ENCODE measurements at regions not wholly inside any gene's neighbourhood (a gene's known extent, or its start where the extent isn't known, plus 50 kb on each side); places are given as distances from the start of the nearest gene placed in this dataset.

DNA sequence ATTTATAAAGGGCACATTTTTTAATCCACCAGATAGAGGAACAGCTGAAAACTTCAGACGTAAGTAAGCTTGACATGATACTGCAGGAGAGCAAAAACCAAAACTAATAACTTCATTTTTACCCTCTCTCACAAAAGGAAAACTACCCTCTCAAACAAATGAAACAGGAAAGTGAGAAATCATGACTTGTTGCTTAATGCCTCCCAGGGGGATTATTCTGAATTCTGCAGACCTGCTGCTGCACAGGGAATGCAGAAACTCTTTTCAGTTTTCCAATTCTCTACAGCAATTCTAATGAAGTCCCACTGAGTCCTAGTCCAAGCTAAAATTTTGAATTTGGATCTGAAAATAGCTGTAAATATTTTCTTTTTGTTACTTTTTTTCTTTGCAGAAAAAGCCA lies 637.1 kb upstream of the CCDC54 start:
- H3K36me3 ChIP-seq (ENCODE audit: control insufficient read depth, insufficient read depth, low read length) = no peaks in the 10 kb centered on the region
- H3K4me1 ChIP-seq = no peaks in the 10 kb centered on the region
- no peak overlapping the region for H3K4me2 ChIP-seq (ENCODE audit: low read length)
- no peak overlapping the region for H3K27ac ChIP-seq
- no peak overlapping the region for H2AFZ ChIP-seq
- H3K27me3 ChIP-seq (ENCODE audit: control insufficient read depth, insufficient read depth, low read length) = no peaks in the 10 kb centered on the region
- H3K4me3 ChIP-seq (ENCODE audit: low read depth, low read length) = no peak overlapping the region
- H3K9me3 ChIP-seq (ENCODE audit: control insufficient read depth, low read length) = no peaks in the 10 kb centered on the region
- H3K9ac ChIP-seq = no peak overlapping the region
- H3K79me2 ChIP-seq = no peaks in the 10 kb centered on the region
- TF ChIP-seq, protein P1, sequence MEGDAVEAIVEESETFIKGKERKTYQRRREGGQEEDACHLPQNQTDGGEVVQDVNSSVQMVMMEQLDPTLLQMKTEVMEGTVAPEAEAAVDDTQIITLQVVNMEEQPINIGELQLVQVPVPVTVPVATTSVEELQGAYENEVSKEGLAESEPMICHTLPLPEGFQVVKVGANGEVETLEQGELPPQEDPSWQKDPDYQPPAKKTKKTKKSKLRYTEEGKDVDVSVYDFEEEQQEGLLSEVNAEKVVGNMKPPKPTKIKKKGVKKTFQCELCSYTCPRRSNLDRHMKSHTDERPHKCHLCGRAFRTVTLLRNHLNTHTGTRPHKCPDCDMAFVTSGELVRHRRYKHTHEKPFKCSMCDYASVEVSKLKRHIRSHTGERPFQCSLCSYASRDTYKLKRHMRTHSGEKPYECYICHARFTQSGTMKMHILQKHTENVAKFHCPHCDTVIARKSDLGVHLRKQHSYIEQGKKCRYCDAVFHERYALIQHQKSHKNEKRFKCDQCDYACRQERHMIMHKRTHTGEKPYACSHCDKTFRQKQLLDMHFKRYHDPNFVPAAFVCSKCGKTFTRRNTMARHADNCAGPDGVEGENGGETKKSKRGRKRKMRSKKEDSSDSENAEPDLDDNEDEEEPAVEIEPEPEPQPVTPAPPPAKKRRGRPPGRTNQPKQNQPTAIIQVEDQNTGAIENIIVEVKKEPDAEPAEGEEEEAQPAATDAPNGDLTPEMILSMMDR (IDR thresholded peaks at IDR 0.05) = no peak

DNA sequence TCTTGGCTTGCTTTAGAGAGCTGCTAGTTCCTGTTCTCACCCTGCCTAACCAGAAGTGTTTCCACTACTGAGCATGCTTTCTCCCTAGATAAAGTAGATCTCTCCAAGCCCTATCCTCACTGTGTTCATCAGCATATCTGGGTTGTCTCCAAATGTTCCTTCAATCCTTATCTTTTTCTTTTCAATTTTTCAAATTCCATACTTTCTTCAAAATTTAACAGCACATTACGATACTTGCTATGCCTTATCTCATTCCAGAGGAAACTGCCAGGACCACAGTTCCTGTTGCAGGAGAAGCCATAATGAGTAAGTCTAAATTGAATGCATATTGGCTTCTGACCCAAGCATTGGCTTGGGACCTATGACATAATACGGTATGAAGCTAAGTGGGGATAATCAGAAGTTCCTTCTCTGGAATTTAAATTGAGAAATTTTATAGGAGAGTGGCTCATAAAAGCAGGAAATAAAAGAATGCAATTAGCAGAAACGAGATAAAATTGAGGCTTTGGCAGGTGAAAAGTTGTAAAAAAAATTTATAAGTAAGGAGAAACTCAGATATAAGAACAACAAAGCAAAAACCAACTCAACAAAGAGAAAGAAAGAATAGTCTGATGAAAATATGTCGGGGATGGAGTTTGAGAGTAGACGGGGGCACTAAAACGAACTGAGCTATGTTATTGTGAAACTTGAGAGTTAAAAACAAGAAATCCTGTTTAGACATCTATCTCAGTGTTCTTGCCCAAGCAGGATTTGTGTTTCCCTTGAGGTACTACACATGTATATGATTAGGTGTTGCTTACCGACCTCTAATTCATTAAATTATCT lies 631.7 kb upstream of the CCDC54 start:
- no peak overlapping the region for H2AFZ ChIP-seq
- H3K4me2 ChIP-seq (ENCODE audit: low read length) = no peak overlapping the region
- H3K27ac ChIP-seq = no peak overlapping the region
- no peaks in the 10 kb centered on the region for H3K9me3 ChIP-seq (ENCODE audit: control insufficient read depth, low read length)
- H3K36me3 ChIP-seq (ENCODE audit: control insufficient read depth, insufficient read depth, low read length) = no peaks in the 10 kb centered on the region
- no peak overlapping the region for H3K9ac ChIP-seq
- peaks cover 6% of the 10 kb centered on the region for H3K4me1 ChIP-seq
- H3K79me2 ChIP-seq = no peaks in the 10 kb centered on the region
- no peak overlapping the region for H3K4me3 ChIP-seq (ENCODE audit: low read depth, low read length)
- H3K27me3 ChIP-seq (ENCODE audit: control insufficient read depth, insufficient read depth, low read length) = no peaks in the 10 kb centered on the region
- TF ChIP-seq, protein P1 (IDR thresholded peaks at IDR 0.05) = no peak

DNA sequence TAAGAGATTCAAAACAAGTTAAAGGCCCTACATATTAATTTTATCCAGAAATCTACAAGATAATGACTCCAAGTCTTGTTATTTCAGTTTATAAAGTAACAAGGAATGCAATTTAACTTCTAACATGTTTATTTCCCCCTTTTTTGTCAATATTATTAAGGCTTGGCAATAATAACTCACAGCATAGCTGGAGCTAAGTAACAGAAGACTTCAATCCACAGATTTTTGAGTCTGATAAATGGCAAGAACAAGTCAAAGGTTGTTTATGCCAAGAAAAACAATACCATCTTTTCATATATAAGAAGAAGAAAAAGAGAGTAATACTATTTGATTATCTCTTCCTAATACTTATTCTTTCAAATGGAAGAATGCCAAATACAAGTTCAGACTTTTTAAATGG lies 631.0 kb upstream of the CCDC54 start:
- Histone ChIP-seq H3K4me1 (peaks cover 6% of the 10 kb centered on the region), H3K79me2 (no peaks in the 10 kb centered on the region), H3K27ac (no peak overlapping the region), H3K27me3 (ENCODE audit: control insufficient read depth, insufficient read depth, low read length) (no peaks in the 10 kb centered on the region), H3K4me3 (ENCODE audit: low read depth, low read length) (no peak overlapping the region), H3K9me3 (ENCODE audit: control insufficient read depth, low read length) (no peaks in the 10 kb centered on the region), H3K9ac (no peak overlapping the region), H3K4me2 (ENCODE audit: low read length) (no peak overlapping the region), H3K36me3 (ENCODE audit: control insufficient read depth, insufficient read depth, low read length) (no peaks in the 10 kb centered on the region), H2AFZ (no peak overlapping the region)
- TF ChIP-seq, protein P1 (IDR thresholded peaks at IDR 0.05) = no peak

- Histone ChIP-seq H3K4me2 (ENCODE audit: low read length) (no peak overlapping the region), H3K4me3 (ENCODE audit: low read depth, low read length) (no peak overlapping the region), H3K79me2 (no peaks in the 10 kb centered on the region), H3K9me3 (ENCODE audit: control insufficient read depth, low read length) (no peaks in the 10 kb centered on the region), H3K27ac (no peak overlapping the region), H3K36me3 (ENCODE audit: control insufficient read depth, insufficient read depth, low read length) (no peaks in the 10 kb centered on the region), H3K9ac (no peak overlapping the region), H3K4me1 (peaks cover 6% of the 10 kb centered on the region), H2AFZ (no peak overlapping the region), H3K27me3 (ENCODE audit: control insufficient read depth, insufficient read depth, low read length) (no peaks in the 10 kb centered on the region)
- TF ChIP-seq, protein P1 (IDR thresholded peaks at IDR 0.05) = no peak
These were observed 628.6 kb upstream of the CCDC54 start for GRCh38 chr3:106748472-106749262.

Data from parathyroid adenoma (tissue), 2 donors.